B cell (primary cell): ENCODE measurements at regions not wholly inside any gene's neighbourhood (a gene's known extent, or its start where the extent isn't known, plus 50 kb on each side); places are given as distances from the start of the nearest gene placed in this dataset.

Experiments
- ATAC-seq: fragments of 200-7000 bp; cut with Tn5 transposase; one replicate; pipeline ENCODE4 v1.10.0; 2021; ENCODE audit warnings: low read depth, mild to moderate bottlenecking, moderate number of reproducible peaks, moderate library complexity
- CTCF ChIA-PET: fragments of 350-600 bp; sonication (Branson Sonifier 250); formaldehyde crosslinking; loops from one replicate; lab custom pipeline; 2021; ENCODE audit warnings: antibody characterized with exemption, inconsistent platforms; lab: Charles Lee
- POLR2A ChIA-PET: fragments of 350-600 bp; sonication (Branson Sonifier 250); formaldehyde crosslinking; loops from one replicate; lab custom pipeline; 2021; ENCODE audit warnings: antibody characterized with exemption; lab: Charles Lee
- DNase-seq: peaks from one replicate; pipeline ENCODE4 v3.0.0; 2013
- H2AFZ ChIP-seq: 2 replicates; pipeline ENCODE4 v1.6.1; 2012; ENCODE audit warnings: mild to moderate bottlenecking, low read depth, low read length; ENCODE audit not compliant: insufficient read depth, poor library complexity, severe bottlenecking
- H3K27ac ChIP-seq, 2 donors: 1 replicate in 1 of 2; 2 replicates in 1 of 2; pipeline ENCODE4 v1.5.1; 2012 to 2013; ENCODE audit warnings: low read length in 2 of 2, mild to moderate bottlenecking in 2 of 2, moderate library complexity in 1 of 2
- H3K27me3 ChIP-seq, 4 experiments: fragments of 200-600 bp in 1 of 4; sonication (generic) in 1 of 4; replicated peaks in 1 of 4; 1 replicate in 2 of 4; 2 replicates in 2 of 4; pipeline versions ENCODE4 v1.6.1 to v1.7.0; 2013 to 2016; ENCODE audit warnings: low read length in 3 of 4, mild to moderate bottlenecking in 2 of 4, mixed read lengths in 1 of 4, moderate library complexity in 1 of 4; ENCODE audit not compliant: insufficient read depth in 4 of 4, control insufficient read depth in 3 of 4; ENCODE audit errors: control extremely low read depth in 1 of 4
- H3K36me3 ChIP-seq, 2 experiments: replicated peaks in 1 of 2; 1 replicate in 1 of 2; 2 replicates in 1 of 2; pipeline versions ENCODE4 v1.6.1 to v1.7.1; 2013; ENCODE audit warnings: low read length in 1 of 2; ENCODE audit not compliant: insufficient read depth in 2 of 2, control insufficient read depth in 1 of 2; ENCODE audit errors: control extremely low read depth in 1 of 2, extremely low read depth in 1 of 2
- H3K4me1 ChIP-seq, 2 donors: fragments of 200-600 bp in 1 of 2; sonication (generic) in 1 of 2; 1 replicate in 1 of 2; 2 replicates in 1 of 2; pipeline versions ENCODE4 v1.5.1 to v1.6.1; 2013 to 2017; ENCODE audit warnings: low read length in 2 of 2; ENCODE audit not compliant: control insufficient read depth in 2 of 2, insufficient read depth in 2 of 2
- H3K4me2 ChIP-seq: replicated peaks from 2 replicates; pipeline ENCODE3; 2012; ENCODE audit warnings: mild to moderate bottlenecking, low read depth, low read length; ENCODE audit not compliant: poor library complexity, severe bottlenecking
- H3K4me3 ChIP-seq, 5 experiments: fragments of 200-600 bp in 1 of 5; sonication (generic) in 1 of 5; 1 replicate in 3 of 5; 2 replicates in 2 of 5; pipeline versions ENCODE4 v1.5.1 to v1.7.0; 2011 to 2016; ENCODE audit warnings: low read length in 4 of 5, mild to moderate bottlenecking in 4 of 5, low read depth in 2 of 5, control low read depth in 1 of 5, moderate library complexity in 1 of 5; ENCODE audit not compliant: insufficient read depth in 1 of 5; ENCODE audit errors: control extremely low read depth in 1 of 5, extremely low read depth in 1 of 5
- H3K79me2 ChIP-seq: fragments of 200-600 bp; sonication (generic); one replicate; pipeline ENCODE4 v1.6.0; 2016; ENCODE audit warnings: low read length; ENCODE audit not compliant: control insufficient read depth, insufficient read depth
- H3K9ac ChIP-seq: fragments of 200-600 bp; sonication (generic); 2 replicates; pipeline ENCODE4 v1.6.1; 2017; ENCODE audit warnings: mild to moderate bottlenecking, low read length, moderate library complexity
- H3K9me3 ChIP-seq, 3 donors: one replicate each; pipeline versions ENCODE4 v1.6.1 to v1.7.1; 2013; ENCODE audit warnings: low read length in 2 of 3; ENCODE audit not compliant: control insufficient read depth in 2 of 3, insufficient read depth in 1 of 3; ENCODE audit errors: control extremely low read depth in 1 of 3
- H4K20me1 ChIP-seq: 2 replicates; pipeline ENCODE4 v1.6.0; 2012; ENCODE audit warnings: mild to moderate bottlenecking, low read length; ENCODE audit not compliant: insufficient read depth, control insufficient read depth, poor library complexity, severe bottlenecking
- H3K27ac Mint-ChIP-seq: one replicate; pipeline ENCODE4 v1.8.0; 2021; ENCODE audit warnings: mixed read lengths
- H3K27me3 Mint-ChIP-seq: one replicate; pipeline ENCODE4 v1.8.0; 2021; ENCODE audit warnings: mixed read lengths
- H3K4me1 Mint-ChIP-seq: one replicate; pipeline ENCODE4 v1.8.0; 2021; ENCODE audit warnings: mixed read lengths
- H3K4me3 Mint-ChIP-seq: one replicate; pipeline ENCODE4 v1.8.0; 2021; ENCODE audit warnings: mixed read lengths
- H3K9me3 Mint-ChIP-seq: one replicate; pipeline ENCODE4 v1.8.0; 2022; ENCODE audit warnings: mixed read lengths; ENCODE audit not compliant: insufficient read depth
- CTCF ChIP-seq: fragments of 200-600 bp; IDR thresholded peaks from one replicate; pipeline ENCODE4 v1.8.0; 2022; ENCODE audit warnings: antibody characterized with exemption, mild to moderate bottlenecking
- EZH2 ChIP-seq: IDR thresholded peaks from 2 replicates; pipeline ENCODE4 v1.6.1; 2012; ENCODE audit warnings: borderline replicate concordance, low read depth, mild to moderate bottlenecking, moderate library complexity, low read length; ENCODE audit not compliant: insufficient read depth, poor library complexity, severe bottlenecking
- WGBS: methylation state at CpG from one replicate; pipeline ENCODE4 v1.1.5; 2013; ENCODE audit warnings: missing lambda C conversion rate; ENCODE audit not compliant: insufficient coverage; 5-methylcytosine and 5-hydroxymethylcytosine counted together
- intact Hi-C: fragments of 100-400 bp; cut with micrococcal nuclease; formaldehyde crosslinking; loops from one replicate; pipeline ENCODE4 v1.10.0; 2022

GRCh38 chr2:211055438-211055837 is 499.0 kb downstream of the CPS1 start:
- Histone ChIP-seq H3K9me3 (no peaks in the 10 kb centered on the region), H3K9ac (no peak overlapping the region), H3K4me3 (no peak overlapping the region), H3K27me3 (no peaks in the 10 kb centered on the region), H3K79me2 (no peaks in the 10 kb centered on the region), H3K4me1 (no peaks in the 10 kb centered on the region), H4K20me1 (no peaks in the 10 kb centered on the region), H3K27ac (no peak overlapping the region), H3K4me2 (no peak overlapping the region), H2AFZ (no peak overlapping the region), H3K36me3 (no peaks in the 10 kb centered on the region)
- intact Hi-C loops, result no loop called here
- no peaks in the 10 kb centered on the region for H3K4me1 Mint-ChIP-seq
- ATAC-seq (no peak), DNase-seq (no peak)
- ChIA-PET POLR2A (no interaction called here), CTCF (no interaction called here)
- no peaks in the 10 kb centered on the region for H3K9me3 Mint-ChIP-seq
- TF ChIP-seq EZH2 (no peak), CTCF (no peak)
- no peak overlapping the region for H3K4me3 Mint-ChIP-seq
- no peaks in the 10 kb centered on the region for H3K27me3 Mint-ChIP-seq
- WGBS, result 79% methylated on average over 3 of the region's 5 CpGs
- no peak overlapping the region for H3K27ac Mint-ChIP-seq

GRCh38 chr2:211061612-211062296 is 505.4 kb downstream of the CPS1 start:
- no peaks in the 10 kb centered on the region for H3K27me3 Mint-ChIP-seq
- ChIA-PET CTCF (no interaction called here), POLR2A (no interaction called here)
- no peaks in the 10 kb centered on the region for H3K9me3 Mint-ChIP-seq
- no peak overlapping the region for H3K27ac Mint-ChIP-seq
- intact Hi-C loops, result no loop called here
- H3K4me3 Mint-ChIP-seq, result no peak overlapping the region
- Histone ChIP-seq H3K36me3 (no peaks in the 10 kb centered on the region), H3K4me3 (no peak overlapping the region), H3K9ac (no peak overlapping the region), H3K27me3 (no peaks in the 10 kb centered on the region), H3K27ac (no peak overlapping the region), H3K9me3 (no peaks in the 10 kb centered on the region), H3K79me2 (no peaks in the 10 kb centered on the region), H3K4me2 (no peak overlapping the region), H2AFZ (no peak overlapping the region), H3K4me1 (no peaks in the 10 kb centered on the region), H4K20me1 (no peaks in the 10 kb centered on the region)
- TF ChIP-seq EZH2 (no peak), CTCF (no peak)
- 50% methylated on average over 1 of the region's 4 CpGs for WGBS
- DNase-seq, result no peak
- no peaks in the 10 kb centered on the region for H3K4me1 Mint-ChIP-seq
- no peak for ATAC-seq
